ENCODE measurements at regions not wholly inside any gene's neighbourhood (a gene's known extent, or its start where the extent isn't known, plus 50 kb on each side); places are given as distances from the start of the nearest gene placed in this dataset.
"Not testable (repeated sequence)": the region's sequence is repeated elsewhere in the genome, so short reads cannot be mapped to it uniquely, and the experiment has no call there.

DNA sequence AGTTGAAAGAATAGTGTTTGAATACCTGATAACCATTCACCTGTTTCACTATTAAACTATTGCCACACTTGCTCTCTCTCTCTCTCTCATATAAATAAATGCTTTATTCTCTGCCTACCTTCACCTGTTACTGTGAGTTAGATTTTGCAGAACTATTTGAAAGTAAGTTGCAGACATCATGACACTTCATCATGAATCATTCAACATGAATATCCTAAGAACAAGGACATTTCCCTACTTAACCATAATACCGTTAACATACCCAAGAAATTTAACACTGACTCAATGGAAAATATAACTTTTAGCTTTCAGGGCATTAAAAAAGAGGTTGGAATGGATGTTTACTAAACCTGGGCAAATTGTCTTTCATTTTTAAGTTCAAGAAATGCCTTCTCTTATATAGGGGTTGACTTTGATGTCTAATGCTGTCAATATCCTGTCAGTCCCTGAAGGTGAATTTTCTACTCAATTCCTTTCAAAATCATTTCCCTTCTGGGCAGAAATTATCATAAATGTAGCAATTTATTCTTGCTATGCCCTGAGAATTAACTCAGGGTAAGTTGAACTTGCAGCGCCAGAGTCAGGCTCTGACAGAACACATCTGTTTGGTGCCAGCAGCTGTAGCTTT lies 582.6 kb upstream of the TLE4 start:
- intact Hi-C loops (cut with DNase I) = no loop called here
- no peak overlapping the region for H3K4me3 ChIP-seq
- TF ChIP-seq, protein P1, sequence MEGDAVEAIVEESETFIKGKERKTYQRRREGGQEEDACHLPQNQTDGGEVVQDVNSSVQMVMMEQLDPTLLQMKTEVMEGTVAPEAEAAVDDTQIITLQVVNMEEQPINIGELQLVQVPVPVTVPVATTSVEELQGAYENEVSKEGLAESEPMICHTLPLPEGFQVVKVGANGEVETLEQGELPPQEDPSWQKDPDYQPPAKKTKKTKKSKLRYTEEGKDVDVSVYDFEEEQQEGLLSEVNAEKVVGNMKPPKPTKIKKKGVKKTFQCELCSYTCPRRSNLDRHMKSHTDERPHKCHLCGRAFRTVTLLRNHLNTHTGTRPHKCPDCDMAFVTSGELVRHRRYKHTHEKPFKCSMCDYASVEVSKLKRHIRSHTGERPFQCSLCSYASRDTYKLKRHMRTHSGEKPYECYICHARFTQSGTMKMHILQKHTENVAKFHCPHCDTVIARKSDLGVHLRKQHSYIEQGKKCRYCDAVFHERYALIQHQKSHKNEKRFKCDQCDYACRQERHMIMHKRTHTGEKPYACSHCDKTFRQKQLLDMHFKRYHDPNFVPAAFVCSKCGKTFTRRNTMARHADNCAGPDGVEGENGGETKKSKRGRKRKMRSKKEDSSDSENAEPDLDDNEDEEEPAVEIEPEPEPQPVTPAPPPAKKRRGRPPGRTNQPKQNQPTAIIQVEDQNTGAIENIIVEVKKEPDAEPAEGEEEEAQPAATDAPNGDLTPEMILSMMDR (IDR thresholded peaks at IDR 0.05) = no peak

DNA sequence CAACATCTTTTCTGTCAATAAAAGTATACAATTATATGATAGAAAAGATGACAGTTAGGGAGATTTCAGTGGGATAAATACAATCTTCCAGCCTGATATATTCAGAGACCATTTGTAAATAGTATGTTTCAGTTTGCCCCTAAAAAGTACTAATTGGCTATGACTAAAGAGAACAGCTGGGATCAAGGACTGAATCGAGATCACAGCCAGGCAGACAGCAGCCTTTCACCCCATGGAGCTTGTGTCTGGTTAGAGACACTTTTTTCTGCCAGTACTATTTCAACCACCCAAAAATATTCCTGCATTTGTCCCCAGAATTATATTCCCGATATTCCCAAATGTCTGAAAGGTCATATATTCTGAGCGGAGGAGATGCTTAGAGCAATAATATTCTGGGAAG lies 577.3 kb upstream of the TLE4 start:
- intact Hi-C loops (cut with DNase I) = no loop called here
- H3K36me3 ChIP-seq = no peaks in the 10 kb centered on the region
- H3K4me3 ChIP-seq = no peak overlapping the region
- H3K4me1 ChIP-seq = no peaks in the 10 kb centered on the region
- H3K9me3 ChIP-seq = no peaks in the 10 kb centered on the region
- no peak overlapping the region for H3K27ac ChIP-seq
- DNase-seq (no peak), ATAC-seq (no peak)
- H3K27me3 ChIP-seq (ENCODE audit: low read depth) = no peaks in the 10 kb centered on the region
- TF ChIP-seq, protein P1 (IDR thresholded peaks at IDR 0.05) = no peak

More for the DNA sequence above, 582.6 kb upstream of the TLE4 start:
- Histone ChIP-seq H3K36me3 (no peaks in the 10 kb centered on the region), H3K9me3 (no peaks in the 10 kb centered on the region), H3K27ac (no peak overlapping the region), H3K4me1 (no peaks in the 10 kb centered on the region), H3K27me3 (ENCODE audit: low read depth) (no peaks in the 10 kb centered on the region)
- ATAC-seq (no peak), DNase-seq (no peak)

DNA sequence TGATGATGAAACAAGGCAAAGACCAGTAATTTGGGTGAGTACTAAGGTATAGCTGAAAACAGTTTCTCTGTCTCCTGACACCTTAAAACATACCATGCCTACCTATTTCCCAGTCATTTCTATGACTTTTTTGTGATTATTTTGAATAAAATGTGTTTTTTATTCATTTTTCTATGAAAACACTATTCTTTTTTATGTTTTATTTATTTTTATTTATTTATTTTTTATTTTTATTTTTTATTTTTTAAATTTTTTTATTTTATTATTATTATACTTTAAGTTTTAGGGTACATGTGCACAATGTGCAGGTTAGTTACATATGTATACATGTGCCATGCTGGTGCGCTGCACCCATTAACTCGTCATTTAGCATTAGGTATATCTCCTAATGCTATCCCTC lies 576.8 kb upstream of the TLE4 start:
- DNase-seq; intact Hi-C loops (cut with DNase I); ATAC-seq: not testable (repeated sequence)

DNA sequence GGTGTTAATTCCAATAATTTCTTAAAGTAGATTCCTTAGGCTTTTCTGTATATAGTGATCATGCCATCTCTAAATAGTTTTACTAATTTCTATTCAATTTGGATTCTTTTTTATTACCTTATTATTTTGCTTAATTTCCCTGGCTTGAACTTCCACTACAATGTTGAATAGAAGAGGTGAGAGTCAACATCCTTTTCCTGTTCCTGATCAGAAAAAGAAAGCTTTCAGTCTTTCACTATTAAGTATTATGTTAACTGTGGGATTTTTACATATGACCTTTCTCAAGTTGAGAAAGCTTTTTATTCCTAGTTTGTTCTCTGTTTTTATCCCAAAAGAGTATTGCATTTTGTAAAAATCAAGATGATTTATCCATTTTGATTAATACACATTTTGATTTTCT lies 574.5 kb upstream of the TLE4 start:
- no peaks in the 10 kb centered on the region for H3K27me3 ChIP-seq (ENCODE audit: low read depth)
- TF ChIP-seq, protein P1 (IDR thresholded peaks at IDR 0.05) = no peak
- no peak for DNase-seq
- no peak overlapping the region for H3K27ac ChIP-seq
- H3K4me3 ChIP-seq = no peak overlapping the region
- no peaks in the 10 kb centered on the region for H3K36me3 ChIP-seq
- no peak for ATAC-seq
- no peaks in the 10 kb centered on the region for H3K4me1 ChIP-seq
- intact Hi-C loops (cut with DNase I) = no loop called here
- no peaks in the 10 kb centered on the region for H3K9me3 ChIP-seq

More for the DNA sequence above, 576.8 kb upstream of the TLE4 start:
- not testable (repeated sequence) for H3K27ac ChIP-seq; H3K4me1 ChIP-seq; H3K27me3 ChIP-seq (ENCODE audit: low read depth); H3K4me3 ChIP-seq; H3K9me3 ChIP-seq; H3K36me3 ChIP-seq

DNA sequence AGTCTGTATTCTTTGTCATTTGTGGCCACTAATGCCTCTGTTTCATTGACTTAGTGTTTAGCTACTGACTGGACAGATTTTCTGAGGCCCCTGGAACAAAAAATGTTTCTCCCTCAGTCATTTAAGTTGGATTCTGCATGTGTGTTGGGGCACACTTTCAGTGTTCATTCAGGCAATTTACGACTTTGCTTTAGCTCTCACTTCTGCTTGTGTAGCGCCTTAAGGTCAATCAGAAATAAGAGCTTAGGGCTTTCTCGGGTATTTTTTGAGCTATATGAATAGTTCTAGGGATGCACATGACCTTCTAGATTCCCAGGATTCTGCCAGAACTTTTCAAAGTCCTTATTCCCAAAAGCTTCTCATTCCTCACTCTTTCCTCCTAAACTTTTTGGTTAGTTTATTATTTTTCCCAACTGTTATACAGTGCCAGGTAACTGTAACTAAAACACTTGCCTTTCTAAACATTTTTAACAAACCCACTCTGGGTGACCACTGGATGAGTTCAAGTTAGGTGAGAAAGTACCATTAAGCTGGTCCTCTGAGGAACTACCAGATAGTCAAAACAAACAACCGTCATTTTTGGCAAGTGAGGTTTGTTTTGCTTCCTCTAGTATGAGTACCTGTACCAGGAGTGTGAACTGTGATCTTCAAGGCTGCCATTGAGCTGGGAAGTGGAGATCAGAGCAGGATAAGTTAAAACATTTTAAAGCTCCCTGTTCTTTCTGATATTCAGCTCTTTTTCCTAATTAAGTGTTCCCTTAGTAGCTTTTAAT lies 571.3 kb upstream of the TLE4 start:
- ATAC-seq = no peak
- H3K4me1 ChIP-seq = no peaks in the 10 kb centered on the region
- H3K27ac ChIP-seq = no peak overlapping the region
- no peak for DNase-seq
- H3K9me3 ChIP-seq = no peaks in the 10 kb centered on the region
- no peak overlapping the region for H3K4me3 ChIP-seq
- H3K36me3 ChIP-seq = no peaks in the 10 kb centered on the region
- TF ChIP-seq, protein P1 (IDR thresholded peaks at IDR 0.05) = no peak
- H3K27me3 ChIP-seq (ENCODE audit: low read depth) = no peaks in the 10 kb centered on the region
- intact Hi-C loops (cut with DNase I) = no loop called here

DNA sequence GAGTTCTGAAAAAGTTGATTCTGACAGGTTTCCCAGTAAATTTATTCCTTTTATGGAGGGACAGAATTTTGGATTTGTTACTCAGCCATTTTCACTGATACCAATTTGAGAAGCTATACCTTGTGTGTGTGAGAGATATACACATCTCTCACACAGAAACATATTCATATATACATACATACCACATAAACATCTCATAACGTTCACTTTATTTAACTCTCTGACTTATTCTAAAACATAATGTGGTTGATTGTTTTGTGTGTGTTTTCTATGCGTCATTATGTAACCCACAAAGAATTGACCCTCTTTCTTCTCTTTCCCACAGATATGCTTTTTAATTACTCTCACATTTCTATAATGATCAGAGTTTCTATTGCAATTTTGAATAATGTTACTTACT lies 570.8 kb upstream of the TLE4 start:
- TF ChIP-seq, protein P1 (IDR thresholded peaks at IDR 0.05) = no peak
- H3K4me3 ChIP-seq = no peak overlapping the region
- DNase-seq (no peak), ATAC-seq (no peak)
- H3K4me1 ChIP-seq = no peaks in the 10 kb centered on the region
- no peaks in the 10 kb centered on the region for H3K9me3 ChIP-seq
- H3K27ac ChIP-seq = no peak overlapping the region
- intact Hi-C loops (cut with DNase I) = no loop called here
- no peaks in the 10 kb centered on the region for H3K27me3 ChIP-seq (ENCODE audit: low read depth)
- no peaks in the 10 kb centered on the region for H3K36me3 ChIP-seq

Data from lower lobe of right lung (tissue), 2 donors.